GM10266 (cell line): ENCODE measurements at regions not wholly inside any gene's neighbourhood (a gene's known extent, or its start where the extent isn't known, plus 50 kb on each side); places are given as distances from the start of the nearest gene placed in this dataset.

ENCODE experiments used
- DNase-seq: peaks from one replicate; pipeline ENCODE4 v3.0.0; 2012; ENCODE audit errors: extremely low spot score
- TF ChIP-seq, protein P1 (sequence below): IDR thresholded peaks from 2 replicates; pipeline ENCODE4 v1.5.1; 2012; ENCODE audit warnings: mild to moderate bottlenecking, low read depth; ENCODE audit not compliant: control insufficient read depth, insufficient read depth; ENCODE audit errors: missing control alignments

DNA sequence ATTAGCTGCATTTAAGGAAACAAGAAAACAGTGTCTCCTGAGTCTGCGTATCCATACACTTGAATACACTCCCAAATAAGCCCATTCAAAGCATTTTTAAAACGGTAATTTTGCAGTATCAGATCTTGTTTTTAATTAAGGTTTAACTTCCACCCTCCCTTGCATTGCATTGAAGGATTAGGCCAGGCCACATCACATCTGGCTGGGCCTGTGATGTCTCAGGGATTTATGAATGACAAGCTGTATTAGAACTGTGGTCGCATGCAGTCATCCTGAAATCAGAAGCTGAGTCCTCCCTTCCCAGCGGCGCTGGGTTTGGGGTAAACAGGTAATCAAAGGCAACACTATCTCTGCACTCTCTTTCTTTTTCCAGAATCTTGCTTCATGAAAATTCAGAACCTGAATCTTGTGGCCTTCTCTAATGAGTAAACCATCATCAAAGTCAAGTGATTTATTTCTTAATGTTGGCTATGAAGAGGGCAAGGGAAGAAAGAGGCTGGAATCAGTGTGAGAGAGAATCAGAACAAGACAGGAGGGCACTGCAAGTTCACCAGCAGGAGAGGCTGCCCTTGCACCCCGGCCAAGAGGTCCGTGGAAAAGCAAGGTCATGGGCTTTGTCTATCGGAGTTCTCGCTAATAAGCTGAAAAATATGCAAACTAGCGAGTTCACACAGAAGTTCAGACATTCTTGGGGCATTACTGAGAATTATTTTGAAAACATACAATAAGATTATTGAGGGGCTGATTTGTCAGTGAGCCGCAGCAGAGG lies 80.0 kb upstream of the ZSWIM6 start:
- DNase-seq = no peak
- TF ChIP-seq, protein P1, sequence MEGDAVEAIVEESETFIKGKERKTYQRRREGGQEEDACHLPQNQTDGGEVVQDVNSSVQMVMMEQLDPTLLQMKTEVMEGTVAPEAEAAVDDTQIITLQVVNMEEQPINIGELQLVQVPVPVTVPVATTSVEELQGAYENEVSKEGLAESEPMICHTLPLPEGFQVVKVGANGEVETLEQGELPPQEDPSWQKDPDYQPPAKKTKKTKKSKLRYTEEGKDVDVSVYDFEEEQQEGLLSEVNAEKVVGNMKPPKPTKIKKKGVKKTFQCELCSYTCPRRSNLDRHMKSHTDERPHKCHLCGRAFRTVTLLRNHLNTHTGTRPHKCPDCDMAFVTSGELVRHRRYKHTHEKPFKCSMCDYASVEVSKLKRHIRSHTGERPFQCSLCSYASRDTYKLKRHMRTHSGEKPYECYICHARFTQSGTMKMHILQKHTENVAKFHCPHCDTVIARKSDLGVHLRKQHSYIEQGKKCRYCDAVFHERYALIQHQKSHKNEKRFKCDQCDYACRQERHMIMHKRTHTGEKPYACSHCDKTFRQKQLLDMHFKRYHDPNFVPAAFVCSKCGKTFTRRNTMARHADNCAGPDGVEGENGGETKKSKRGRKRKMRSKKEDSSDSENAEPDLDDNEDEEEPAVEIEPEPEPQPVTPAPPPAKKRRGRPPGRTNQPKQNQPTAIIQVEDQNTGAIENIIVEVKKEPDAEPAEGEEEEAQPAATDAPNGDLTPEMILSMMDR = no peak

GRCh38 chr5:61252643-61252925 lies 79.5 kb upstream of the ZSWIM6 start:
- TF ChIP-seq, protein P1 = no peak
- DNase-seq = no peak

GRCh38 chr5:61253547-61253946 lies 78.5 kb upstream of the ZSWIM6 start:
- TF ChIP-seq, protein P1 = no peak
- no peak for DNase-seq

DNA sequence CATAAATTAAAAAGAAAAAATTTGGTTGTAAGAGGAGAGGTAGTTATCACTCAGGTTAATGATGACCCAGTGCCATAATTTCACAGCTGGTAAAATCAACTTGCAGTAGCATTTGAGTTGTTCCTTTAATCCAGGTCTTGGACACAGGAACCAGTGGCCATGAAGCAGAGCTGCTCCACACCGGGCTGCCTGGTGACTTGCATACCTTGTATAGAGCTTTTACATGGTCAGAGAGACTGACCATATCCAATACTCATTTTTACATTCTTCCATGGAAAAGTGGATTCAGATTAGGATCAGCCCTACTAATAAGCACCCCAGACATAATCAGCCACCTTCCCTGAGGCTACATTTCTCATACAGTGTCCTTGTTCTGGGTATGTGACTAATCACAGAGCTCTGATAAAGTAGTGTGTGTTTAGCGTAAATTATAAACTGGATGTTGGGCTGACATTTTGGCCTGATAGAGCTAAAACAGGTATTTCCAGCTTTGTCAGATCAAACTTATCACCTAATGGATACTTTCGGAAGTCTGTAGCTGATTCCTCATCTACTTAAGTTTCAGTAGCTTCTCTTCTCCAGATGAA lies 77.0 kb upstream of the ZSWIM6 start:
- TF ChIP-seq, protein P1 = no peak
- DNase-seq = no peak

DNA sequence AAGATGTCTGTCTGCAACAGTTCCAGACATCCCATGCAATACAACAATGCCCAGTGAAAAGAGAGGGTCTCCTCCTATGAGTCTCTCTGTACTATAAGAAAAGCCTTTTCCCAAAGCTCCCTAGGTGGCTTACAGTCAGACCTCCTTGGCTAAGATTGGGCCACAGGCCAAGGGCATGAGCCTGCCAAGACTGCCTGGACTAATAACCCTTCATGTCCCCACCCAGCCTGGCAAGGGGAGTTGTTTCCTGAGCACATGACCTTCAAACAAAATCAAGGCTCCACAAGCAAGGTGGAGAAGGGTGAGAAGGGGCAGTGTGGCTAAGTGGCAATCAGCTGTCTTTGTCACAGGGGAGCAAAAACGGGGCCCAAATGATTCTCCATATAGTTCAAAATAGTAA lies 75.6 kb upstream of the ZSWIM6 start:
- no peak for DNase-seq
- TF ChIP-seq, protein P1 = no peak

- TF ChIP-seq, protein P1 = no peak
- no peak for DNase-seq
These were observed 74.6 kb upstream of the ZSWIM6 start for GRCh38 chr5:61257421-61257820.

GRCh38 chr5:61261136-61261535 lies 70.9 kb upstream of the ZSWIM6 start:
- DNase-seq = no peak

More at GRCh38 chr5:61261136-61261535, 70.9 kb upstream of the ZSWIM6 start:
- TF ChIP-seq, protein P1 = no peak
